ENCODE measurements at regions not wholly inside any gene's neighbourhood (a gene's known extent, or its start where the extent isn't known, plus 50 kb on each side); places are given as distances from the start of the nearest gene placed in this dataset.
"Not testable (repeated sequence)": the region's sequence is repeated elsewhere in the genome, so short reads cannot be mapped to it uniquely, and the experiment has no call there.

DNA sequence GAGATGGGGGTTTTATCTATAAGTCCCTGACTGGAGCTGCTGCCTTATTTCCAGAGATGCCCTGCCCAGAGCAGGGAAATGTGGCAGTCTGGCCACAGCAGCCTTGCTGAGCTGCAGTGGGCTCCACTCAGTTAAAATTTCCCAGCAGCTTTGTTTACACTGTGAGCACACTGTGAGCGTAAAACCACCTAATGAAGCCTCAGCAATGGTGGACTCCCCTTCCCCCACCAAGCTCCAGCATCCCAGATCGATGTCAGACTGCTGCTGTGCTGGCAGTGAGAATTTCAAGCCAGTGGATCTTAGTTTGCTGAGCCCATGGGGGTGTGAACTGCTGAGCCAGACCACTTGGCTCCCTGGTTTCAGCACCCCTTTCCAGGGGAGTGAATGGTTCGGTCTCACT, 208.7 kb upstream of the RAI14 start:
- no peak for DNase-seq (ENCODE audit: low read depth)

DNA sequence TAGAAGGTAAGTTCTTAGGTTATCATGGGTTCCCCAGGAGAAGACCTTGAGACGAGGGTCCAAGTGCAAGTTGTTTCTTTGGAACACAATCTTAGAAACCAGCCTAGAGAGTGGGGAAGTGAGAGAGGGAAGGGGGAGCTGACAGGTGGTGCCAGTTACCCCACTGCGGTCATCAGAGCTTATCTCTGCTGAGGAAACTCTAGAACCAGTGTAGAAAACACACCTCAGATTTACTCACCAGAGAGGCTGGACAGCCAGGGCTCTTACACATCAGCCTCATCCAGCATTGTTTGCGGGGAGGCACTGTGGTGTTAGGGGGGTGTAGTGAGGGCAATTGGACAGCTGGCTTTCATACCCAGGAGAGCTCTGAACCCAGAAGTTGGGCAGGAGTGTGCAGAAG, 206.5 kb upstream of the RAI14 start:
- no peak for DNase-seq (ENCODE audit: low read depth)

DNA sequence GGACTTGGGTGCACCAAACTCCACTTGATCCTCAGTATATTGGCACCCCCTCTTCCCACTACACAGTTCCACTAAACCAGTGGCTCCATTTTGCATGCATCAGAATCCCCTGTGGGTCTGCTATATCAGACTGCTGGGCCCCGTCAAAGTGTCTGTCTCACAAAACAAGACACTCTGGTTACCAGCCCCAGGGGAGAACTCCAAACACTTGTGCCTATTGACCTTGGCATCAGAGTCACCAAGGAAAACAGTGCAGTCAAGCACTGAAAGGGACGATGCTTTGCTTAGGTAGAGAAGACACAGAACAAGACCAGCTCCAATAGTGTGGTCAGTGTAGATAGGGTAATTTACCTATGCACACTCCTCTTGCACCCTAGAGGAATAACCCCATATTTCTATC, 205.8 kb upstream of the RAI14 start:
- no peak for DNase-seq (ENCODE audit: low read depth)

DNA sequence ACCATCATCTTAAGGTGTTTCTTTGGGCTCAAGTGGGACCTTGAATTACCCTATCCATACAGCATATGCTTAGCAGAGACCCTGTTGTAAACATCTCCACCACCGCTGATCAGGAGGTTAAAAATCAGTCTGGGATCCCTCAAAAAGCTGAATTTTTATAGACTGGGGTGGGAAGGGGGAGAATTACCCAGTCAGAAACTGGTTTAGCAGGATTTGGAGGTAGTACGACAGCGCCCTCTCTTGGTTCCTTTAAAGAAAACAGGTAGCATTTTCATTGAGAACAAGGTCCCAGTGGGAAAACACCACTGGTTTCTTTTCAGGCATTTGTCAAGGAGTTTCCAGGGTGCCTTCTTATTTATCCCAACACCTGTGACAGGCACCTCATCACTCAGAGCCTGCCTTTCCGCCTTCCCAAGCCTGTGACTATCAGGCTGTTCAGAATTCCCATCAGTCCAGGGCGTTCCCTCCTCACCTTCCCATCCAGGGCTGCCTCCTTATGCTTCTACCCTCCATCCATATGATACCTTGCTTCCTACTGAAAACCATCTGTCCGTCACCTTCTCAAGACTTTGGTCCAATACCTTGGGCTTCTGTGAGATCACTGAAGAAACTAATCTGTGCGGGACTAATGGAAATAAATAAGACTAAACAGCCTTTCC, 203.8 kb upstream of the RAI14 start:
- peak; percentile 52 for DNase-seq (ENCODE audit: low read depth)

DNA sequence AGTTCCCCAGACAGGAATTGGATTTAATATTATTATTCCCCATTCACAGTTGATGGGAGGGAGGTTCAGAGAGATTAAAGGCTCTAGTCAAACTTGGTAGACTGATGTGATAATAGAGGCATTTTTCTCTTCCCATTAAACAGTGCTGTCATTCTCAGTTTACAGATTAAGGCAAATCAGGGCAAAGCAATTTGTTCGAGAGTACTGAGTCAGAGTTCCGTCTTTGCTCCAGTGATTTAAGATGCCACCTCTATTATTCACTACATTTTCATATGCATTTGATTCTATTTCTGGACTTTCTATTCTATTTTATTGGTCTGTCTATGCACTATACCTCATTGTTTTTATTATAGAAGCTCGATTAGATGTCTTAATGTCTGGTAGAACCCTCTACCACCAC, 201.0 kb upstream of the RAI14 start:
- peak; percentile 65 for DNase-seq (ENCODE audit: low read depth)

DNA sequence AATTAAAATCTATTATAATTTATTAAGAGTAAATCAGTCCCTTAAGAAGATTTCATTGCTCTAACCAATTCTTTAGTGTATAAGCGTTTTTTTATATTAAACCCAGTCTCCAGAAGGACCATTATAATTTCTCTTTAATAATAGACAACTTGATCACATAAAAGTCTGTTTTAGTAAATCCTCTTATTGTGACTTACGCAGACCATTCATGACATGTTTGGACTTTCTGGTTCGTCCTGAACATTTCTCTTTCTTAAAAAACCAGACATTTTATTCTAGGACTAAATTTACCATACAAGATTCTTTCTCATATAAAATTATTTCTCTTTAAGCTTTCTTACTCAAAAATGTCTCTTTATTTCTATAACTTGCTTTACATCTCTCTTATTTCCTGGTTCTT, 196.2 kb upstream of the RAI14 start:
- no peak for DNase-seq (ENCODE audit: low read depth)

DNA sequence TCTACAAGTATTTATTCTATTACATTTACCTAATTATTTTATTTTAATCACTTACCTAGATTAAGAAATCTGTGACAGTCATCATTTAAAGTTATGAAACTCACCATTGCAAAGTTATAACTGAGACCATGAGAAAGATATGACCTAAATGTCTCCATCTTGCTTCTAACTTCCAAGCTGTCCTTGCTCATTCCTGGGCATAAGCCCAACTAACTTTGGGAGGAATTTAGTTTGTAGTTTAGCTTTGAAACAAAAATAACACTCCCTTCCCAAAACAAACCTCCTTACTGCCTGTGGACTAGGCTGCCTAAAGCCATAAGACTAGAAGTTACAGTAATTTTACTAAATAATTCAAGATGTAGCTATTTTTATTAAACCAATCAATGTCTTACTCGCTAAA, 195.6 kb upstream of the RAI14 start:
- DNase-seq (ENCODE audit: low read depth): peak; percentile 62

DNA sequence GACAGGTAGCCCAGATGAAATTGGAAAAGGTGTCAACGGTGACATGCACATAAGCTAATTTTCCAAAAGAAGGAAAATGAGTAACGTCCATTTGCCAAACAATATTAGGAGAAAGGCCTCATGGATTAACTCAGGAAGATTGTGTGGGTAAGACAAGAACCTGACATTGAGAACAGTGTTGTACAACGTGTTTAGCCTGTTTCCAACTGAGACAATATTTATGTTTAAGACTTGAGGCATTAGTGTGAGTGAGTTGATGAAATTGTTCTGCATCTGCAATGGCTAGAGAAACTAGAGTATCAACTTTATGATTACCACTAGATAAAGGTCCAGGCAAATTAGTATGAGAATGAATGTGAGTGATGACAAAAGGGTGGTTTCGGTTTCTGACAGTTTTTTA, 191.3 kb upstream of the RAI14 start:
- no peak for DNase-seq (ENCODE audit: low read depth)

DNA sequence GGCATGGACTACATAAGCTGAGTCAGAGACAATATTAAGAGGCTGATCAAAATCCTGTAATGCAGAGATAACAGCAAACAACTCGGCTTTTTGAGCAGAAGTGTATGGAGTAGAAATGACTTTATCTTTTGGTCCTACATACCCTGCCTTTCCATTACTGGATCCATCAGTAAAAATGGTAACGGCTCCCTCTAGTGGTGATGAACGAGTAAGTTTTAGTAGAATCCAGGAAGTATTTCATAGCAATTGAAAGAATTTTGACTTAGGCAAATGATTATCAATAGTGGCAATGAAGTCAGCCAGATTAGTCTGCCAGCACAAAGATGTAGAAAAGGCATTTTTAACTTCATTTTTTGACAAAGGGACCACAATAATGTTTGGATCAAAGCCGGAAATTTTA, 190.8 kb upstream of the RAI14 start:
- DNase-seq (ENCODE audit: low read depth): peak; percentile 68

DNA sequence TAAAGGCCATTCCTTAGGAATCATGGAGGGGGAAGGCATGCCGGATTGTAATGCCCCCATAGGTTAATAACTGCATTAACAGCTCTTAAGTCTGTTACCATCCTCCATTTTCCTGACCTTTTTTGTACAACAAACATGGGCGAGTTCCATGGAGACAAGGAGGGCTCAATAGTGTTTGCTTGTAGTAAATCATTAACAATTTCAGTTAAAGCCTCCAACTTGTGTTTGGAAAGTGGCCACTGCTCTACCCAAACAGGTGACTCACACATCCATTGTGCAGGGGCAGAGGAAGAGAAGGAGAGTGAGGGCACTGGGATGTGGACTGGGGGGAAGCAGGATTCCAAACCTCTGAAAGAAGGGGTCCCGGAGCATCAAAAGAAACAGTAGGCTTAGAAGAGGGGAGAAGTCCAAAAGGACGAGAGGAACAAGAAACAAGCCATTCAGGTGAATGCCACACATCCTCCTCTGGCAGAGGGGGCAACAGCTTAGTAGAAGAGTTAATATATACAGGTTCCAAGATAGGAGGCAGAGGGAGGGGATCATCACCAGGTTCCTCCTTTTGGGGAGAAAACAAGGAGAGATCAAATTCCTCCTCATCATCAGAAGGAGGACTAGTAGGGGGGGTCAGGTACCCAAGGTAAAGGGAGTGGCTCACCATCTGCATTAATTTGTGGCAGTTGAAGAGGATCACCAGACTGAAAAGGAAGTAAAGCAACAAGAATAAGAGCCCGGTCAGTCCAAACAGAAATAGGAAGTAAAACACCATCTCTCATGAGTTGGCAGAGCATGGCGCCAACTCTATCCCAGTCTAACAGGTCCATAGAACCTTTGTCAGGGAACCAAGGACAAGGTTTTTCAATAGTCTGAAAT, 189.4 kb upstream of the RAI14 start:
- not testable (repeated sequence) for DNase-seq (ENCODE audit: low read depth)

DNA sequence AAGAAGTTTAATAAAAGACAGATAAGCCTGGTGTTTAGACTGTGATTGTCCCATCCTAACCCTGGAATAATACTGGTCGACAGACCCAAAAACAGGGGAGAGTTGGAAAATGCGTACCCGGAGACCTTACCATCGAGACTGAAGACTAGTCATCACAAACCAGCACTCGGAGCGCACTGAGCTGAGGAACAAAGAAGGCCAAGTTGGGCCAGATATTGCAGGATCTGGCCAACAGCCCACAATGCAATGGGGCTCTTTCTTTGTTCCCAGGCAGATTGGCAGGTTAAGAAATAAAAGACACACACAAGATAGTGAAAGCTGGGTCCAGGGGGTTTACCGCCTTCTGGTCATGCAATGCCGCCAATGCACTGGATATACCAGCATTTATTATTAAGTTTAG, 188.7 kb upstream of the RAI14 start:
- DNase-seq (ENCODE audit: low read depth): no peak

DNA sequence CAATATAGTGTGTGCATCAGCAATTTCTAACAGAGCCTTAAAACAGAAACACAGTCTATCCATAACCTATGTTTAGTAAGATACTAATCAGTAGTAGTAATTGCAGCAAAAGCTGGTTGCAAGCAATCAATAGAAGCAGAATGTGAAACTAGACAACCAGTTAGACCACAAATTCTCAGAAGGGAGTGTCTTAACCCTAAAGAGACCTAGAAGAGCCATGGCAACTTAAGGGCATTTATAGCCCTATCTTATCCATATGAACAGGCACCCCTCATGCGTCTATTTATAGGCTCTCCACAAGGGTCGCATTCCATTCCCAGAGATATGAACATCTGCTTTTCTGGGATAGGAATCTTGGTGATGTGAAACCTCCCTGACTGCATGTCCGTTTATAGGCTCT, 188.1 kb upstream of the RAI14 start:
- peak; percentile 49 for DNase-seq (ENCODE audit: low read depth)

DNA sequence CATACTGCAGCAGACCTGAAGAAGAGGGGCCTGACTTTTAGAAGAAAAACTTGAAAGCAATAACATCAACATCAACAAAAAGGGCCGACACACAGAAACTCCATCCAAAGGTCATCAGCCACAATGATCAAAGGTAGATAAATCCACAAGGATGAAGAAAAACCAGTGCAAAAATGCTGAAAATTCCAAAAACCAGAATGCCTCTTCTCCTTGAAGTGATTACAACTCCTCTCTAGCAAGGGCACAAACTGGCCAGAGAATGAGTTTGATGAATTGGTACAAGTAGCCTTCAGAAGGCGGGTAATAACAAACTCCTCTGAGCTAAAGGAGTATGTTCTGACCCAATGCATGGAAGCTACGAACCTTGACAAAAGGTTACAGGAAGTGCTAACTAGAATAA, 186.2 kb upstream of the RAI14 start:
- DNase-seq (ENCODE audit: low read depth): no peak

DNA sequence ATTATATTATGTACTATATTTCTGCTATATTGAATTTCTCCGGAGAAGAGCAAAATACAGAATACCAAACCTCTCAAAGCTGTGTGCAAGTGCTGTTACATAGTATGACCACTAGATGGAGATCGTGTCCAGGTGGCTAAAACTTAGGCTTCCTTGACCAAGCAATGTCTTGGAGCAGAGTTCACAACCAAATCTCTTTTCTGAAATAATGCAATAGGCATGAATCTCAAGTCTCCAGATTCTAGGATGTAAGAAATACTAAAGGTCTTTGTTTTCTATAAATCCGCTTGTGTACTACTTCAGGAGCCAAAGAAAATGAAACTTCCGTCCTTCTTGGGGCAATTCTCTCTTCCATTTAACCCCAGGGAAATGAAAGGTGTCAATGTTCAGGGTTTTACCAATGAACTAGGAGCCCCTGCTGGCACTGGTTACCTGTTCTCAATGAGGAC, 181.5 kb upstream of the RAI14 start:
- peak; percentile 72 for DNase-seq (ENCODE audit: low read depth)

DNA sequence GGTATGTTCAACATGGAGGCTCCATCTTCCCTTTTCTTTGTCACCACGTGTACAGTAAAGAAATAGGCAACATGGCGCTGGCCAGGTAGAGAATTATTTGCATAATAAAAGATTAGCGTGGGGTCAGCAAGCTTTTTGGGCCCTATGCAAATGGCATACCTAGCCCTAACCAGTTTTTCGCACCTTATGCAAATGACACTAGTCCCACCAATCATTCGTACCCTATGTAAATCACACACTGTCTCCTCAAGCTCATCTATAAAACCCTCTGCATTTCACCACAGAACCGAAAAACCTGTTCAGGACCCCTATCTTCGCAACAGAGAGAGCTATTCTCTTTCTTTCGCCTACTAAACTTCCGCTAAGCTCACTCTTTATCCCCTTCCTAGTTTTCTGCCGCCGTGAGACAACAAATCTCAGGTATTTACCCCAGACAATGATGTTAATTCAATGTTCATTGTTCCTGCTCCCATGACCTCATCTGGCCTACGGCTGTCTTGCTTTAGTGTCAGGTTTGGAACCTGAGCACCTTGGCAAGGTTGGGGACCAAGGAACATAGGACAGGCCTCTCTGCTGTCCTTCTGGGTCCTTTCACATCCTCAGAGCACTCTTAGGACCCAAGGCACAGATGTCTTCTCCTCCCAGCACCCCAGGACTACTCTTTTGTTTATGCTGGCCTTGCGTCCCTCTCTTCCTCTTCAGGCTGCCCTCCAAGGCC, 180.7 kb upstream of the RAI14 start:
- DNase-seq (ENCODE audit: low read depth): no peak

DNA sequence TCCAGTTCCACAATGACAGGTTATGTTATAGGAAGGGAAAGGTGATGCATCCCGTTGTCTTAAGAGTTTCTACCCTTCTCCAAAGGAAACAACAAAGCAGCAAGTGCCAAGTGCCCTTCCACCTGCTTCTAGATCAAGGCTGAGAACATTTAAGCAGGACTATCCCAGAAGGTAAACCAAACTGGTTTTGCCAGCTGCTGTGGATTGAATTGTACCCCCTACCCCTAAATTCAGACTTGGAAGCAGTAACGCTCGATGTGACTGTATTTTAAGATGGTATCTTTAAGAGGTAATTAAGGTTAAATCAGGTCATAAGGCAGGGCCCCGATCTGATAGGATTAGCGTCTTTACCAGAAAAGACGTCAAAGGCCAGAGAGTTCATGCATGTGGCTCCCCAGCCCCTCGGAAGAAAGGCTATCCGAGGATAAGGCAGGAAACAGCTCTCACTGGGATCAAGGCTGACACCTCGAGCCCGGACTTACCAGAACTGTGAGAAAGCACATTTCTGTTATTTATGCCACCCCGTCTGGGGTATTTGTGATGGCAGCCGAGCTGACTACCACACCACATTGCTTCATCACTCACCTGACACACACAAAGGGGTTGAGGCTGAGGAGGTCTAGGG, 179.1 kb upstream of the RAI14 start:
- no peak for DNase-seq (ENCODE audit: low read depth)

DNA sequence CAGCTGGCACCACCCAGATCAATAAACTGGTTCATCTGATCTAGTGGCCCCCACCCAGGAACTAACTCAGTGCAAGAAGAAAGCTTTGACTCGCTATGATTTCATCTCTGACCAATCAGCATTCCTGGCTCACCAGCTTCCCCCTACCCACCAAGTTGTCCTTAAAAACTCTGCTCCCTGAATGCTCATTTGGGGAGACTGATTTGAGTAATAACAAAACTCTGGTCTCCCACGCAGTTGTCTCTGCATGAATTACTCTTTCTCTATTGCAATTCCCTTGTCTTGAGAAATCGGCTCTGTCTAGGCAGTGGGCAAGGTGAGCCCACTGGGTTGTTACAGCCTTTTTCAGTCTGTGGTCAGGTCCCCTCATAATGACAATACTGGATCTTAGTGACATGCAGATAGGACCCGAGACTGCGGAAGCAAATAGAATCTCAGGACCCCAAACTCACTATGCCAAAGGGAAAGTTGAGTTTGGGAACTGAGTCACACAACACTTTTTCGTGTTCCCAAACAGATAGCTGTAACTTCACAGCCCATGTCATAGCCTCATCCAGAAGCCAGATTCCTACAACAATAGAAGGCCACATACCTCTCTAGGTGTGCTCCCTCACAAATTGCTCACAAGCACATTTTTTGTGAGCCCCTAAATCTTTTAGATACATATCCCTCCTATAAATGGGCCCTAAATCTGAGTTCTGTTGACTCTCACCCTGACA, 175.2 kb upstream of the RAI14 start:
- DNase-seq (ENCODE audit: low read depth): no peak

DNA sequence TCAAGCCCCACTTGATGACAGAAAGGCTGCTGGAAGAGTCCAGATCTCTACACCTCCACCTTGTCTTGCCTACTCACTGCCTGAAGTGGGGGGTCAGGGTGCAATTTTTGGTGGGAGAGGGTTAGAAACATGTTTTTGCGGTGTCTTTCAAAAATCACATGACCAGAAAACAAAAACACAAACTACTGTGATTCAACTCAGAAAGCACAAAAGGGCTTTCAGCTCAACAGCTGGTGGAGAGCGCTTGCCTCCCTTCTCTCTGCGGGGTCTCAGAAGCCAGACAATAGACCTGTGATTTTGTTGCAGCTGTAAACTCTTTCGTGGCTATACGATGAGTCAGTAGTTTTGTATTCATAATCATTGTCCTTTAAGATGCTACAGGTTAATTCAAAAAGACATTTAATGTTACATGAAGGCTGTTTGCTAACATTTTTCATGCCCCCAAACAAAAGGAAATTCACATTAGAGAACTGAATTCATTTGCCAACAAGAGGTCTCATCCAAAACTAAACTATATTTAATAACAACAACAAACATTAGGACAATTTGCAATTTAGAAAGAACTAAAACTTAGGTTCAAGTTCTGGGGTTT, 172.6 kb upstream of the RAI14 start:
- no peak for DNase-seq (ENCODE audit: low read depth)

DNA sequence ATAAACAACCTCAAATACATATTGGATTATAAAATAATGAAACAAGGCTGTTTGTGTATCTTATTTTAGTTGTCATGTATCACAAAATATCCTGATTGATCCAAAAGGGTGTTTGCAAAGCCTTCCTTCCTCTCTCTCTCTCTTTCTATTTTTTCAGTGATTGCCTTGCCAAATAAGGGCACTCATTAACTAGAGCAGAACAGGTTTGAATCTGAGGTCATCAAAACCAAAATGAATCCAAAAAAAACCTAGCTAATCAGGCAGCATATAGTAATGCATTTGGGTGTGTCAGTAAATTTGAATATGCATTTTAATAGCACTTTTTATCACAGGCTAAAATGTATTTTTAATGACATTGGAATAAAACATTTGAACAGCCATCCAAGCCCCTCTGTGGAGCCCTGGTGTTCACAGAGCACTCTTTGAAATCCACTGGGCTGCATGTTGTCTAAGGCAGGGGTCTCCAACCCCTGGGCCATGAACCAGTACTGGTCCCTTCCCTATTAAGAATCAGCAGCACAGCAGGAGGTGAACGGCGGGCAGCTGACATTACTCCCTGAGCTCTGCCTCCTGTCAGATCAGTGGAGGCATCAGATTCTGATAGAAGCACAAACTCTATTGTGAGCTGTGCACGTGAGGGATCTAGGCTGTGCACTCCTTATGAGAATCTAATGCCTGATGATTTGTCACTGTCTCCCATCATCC, 171.8 kb upstream of the RAI14 start:
- DNase-seq (ENCODE audit: low read depth): no peak

DNA sequence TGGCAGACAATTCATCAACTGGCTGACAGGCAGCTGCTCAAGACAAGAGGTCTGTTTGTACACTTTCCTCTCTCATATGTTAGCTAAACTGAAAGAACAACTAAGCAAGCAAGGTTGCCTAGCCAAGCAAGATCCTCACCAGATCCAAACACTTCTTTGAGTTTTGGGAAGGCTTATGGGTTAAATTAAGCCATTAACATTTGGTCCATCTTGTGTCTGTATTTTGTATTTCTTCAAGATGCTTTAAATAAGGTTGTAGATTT, 170.4 kb upstream of the RAI14 start:
- no peak for DNase-seq (ENCODE audit: low read depth)
